H1 (cell line): ENCODE measurements at regions not wholly inside any gene's neighbourhood (a gene's known extent, or its start where the extent isn't known, plus 50 kb on each side); places are given as distances from the start of the nearest gene placed in this dataset.

Source experiments
- ATF3 ChIP-seq: IDR thresholded peaks from 2 replicates; pipeline ENCODE4 v1.6.1; 2011; ENCODE audit warnings: low read depth, mild to moderate bottlenecking, low read length; ENCODE audit not compliant: insufficient read depth
- CBX8 ChIP-seq: fragments of 300-800, 300-1000 bp; sonication (generic); IDR thresholded peaks from 2 replicates; pipeline ENCODE4 v1.7.1; 2016; ENCODE audit warnings: low read depth, low read length, borderline replicate concordance
- CTCF ChIP-seq, 3 experiments: IDR thresholded peaks; 1 replicate in 2 of 3; 2 replicates in 1 of 3; pipeline versions ENCODE4 v1.5.1 to v1.6.1; 2011; ENCODE audit warnings: low read length in 3 of 3, mild to moderate bottlenecking in 3 of 3, inconsistent platforms in 2 of 3, low read depth in 1 of 3, moderate library complexity in 1 of 3; ENCODE audit not compliant: insufficient read depth in 1 of 3; ENCODE audit errors: control extremely low read depth in 1 of 3
- EP300 ChIP-seq, 2 experiments: IDR thresholded peaks; 1 replicate in 1 of 2; 2 replicates in 1 of 2; pipeline ENCODE4 v1.6.1; 2011 to 2012; ENCODE audit warnings: low read depth in 2 of 2, low read length in 2 of 2, mild to moderate bottlenecking in 2 of 2, borderline replicate concordance in 1 of 2, inconsistent platforms in 1 of 2, moderate library complexity in 1 of 2
- EZH2 ChIP-seq: fragments of 200-600 bp; sonication (generic); IDR thresholded peaks from 2 replicates; pipeline ENCODE4 v1.7.1; 2012; ENCODE audit warnings: low read depth, mild to moderate bottlenecking, moderate library complexity, low read length, inconsistent platforms; ENCODE audit not compliant: severe bottlenecking
- POLR2A ChIP-seq, 2 experiments: IDR thresholded peaks; 1 replicate in 1 of 2; 2 replicates in 1 of 2; pipeline ENCODE4 v1.6.1; 2011; ENCODE audit warnings: low read depth in 2 of 2, low read length in 2 of 2, mild to moderate bottlenecking in 2 of 2; ENCODE audit errors: control extremely low read depth in 1 of 2
- POLR2AphosphoS5 ChIP-seq: IDR thresholded peaks from 2 replicates; pipeline ENCODE4 v1.6.1; 2011; ENCODE audit warnings: low read depth, low read length
- TAF7 ChIP-seq: optimal IDR thresholded peaks from 2 replicates; pipeline ENCODE3; 2011; ENCODE audit warnings: low read depth, mild to moderate bottlenecking, inconsistent platforms, low read length, moderate library complexity, borderline replicate concordance

- TF ChIP-seq TAF7 (no peak), CBX8 (no peak), POLR2A (IDR thresholded peaks at IDR 0.05; ENCODE audit: control extremely low read depth in 1 of 2, low read depth in 2 of 2, low read length in 2 of 2) (no peak), ATF3 (no peak), POLR2AphosphoS5 (no peak), CTCF (IDR thresholded peaks at IDR 0.05; ENCODE audit: control extremely low read depth in 1 of 3, insufficient read depth in 1 of 3, low read depth in 1 of 3, low read length in 3 of 3) (no peak), EZH2 (no peak), EP300 (IDR thresholded peaks at IDR 0.05; ENCODE audit: borderline replicate concordance in 1 of 2, low read depth in 2 of 2, low read length in 2 of 2) (no peak)
Observed at GRCh38 chr4:23234018-23234417, 541.3 kb downstream of the GBA3 start.
